Aorta (tissue), 5 donors: ENCODE measurements at regions not wholly inside any gene's neighbourhood (a gene's known extent, or its start where the extent isn't known, plus 50 kb on each side); places are given as distances from the start of the nearest gene placed in this dataset.

Experiments
- ATAC-seq: fragments of 200-7000 bp; cut with Tn5 transposase; one replicate; pipeline ENCODE4 v1.9.1; 2022; ENCODE audit warnings: moderate library complexity; ENCODE audit not compliant: low FRiP score
- DNase-seq, 2 donors: peaks; one replicate each; pipeline ENCODE4 v3.0.0-alpha.2; 2020
- H3K27ac ChIP-seq, 2 donors: one replicate each; pipeline ENCODE4 v1.5.1; 2013; ENCODE audit warnings: low read length in 2 of 2, mild to moderate bottlenecking in 2 of 2, moderate library complexity in 2 of 2, control low read depth in 1 of 2, inconsistent platforms in 1 of 2, low read depth in 1 of 2
- H3K27me3 ChIP-seq, 2 donors: one replicate each; pipeline ENCODE4 v1.6.1; 2013; ENCODE audit warnings: control low read depth in 1 of 2, low read length in 1 of 2, mild to moderate bottlenecking in 1 of 2, moderate library complexity in 1 of 2; ENCODE audit not compliant: insufficient read depth in 2 of 2, control insufficient read depth in 1 of 2
- H3K36me3 ChIP-seq, 2 donors: one replicate each; pipeline ENCODE4 v1.6.1; 2013; ENCODE audit warnings: control low read depth in 1 of 2, low read length in 1 of 2, mild to moderate bottlenecking in 1 of 2; ENCODE audit not compliant: insufficient read depth in 2 of 2, control insufficient read depth in 1 of 2
- H3K4me1 ChIP-seq, 2 donors: one replicate each; pipeline ENCODE4 v1.6.1; 2013; ENCODE audit warnings: low read length in 2 of 2, control low read depth in 1 of 2, mild to moderate bottlenecking in 1 of 2, moderate library complexity in 1 of 2; ENCODE audit not compliant: insufficient read depth in 2 of 2, control insufficient read depth in 1 of 2
- H3K4me3 ChIP-seq, 2 donors: one replicate each; pipeline ENCODE4 v1.5.1; 2013; ENCODE audit warnings: low read length in 2 of 2, control low read depth in 1 of 2, mild to moderate bottlenecking in 1 of 2
- H3K9me3 ChIP-seq: one replicate; pipeline ENCODE4 v1.6.1; 2013; ENCODE audit warnings: mild to moderate bottlenecking, low read length; ENCODE audit not compliant: control insufficient read depth
- WGBS, 2 donors: extraction: QIAGEN DNeasy Blood & Tissue Kit; methylation state at CpG; one replicate each; pipeline ENCODE4 v1.1.7; 2013; 5-methylcytosine and 5-hydroxymethylcytosine counted together
- intact Hi-C, 2 donors: fragments of 100-400 bp; cut with DNase I; formaldehyde crosslinking; loops; one replicate each; pipeline versions ENCODE4 v1.14.2 to v1.15.0; 2022
- donor health status: healthy with polysubstance abuse.
- donor health status: Bipolar disorder and iron deficiency.
- donor health status: DM: no; HTN: no; CAD: no.
- donor health status: DM: no; HTN: no; CAD: no.
- donor health status: DM: yes; HTN: yes; CAD: no.

GRCh38 chr11:123303924-123304323 is 108.9 kb upstream of the CLMP start:
- no peak for DNase-seq
- Histone ChIP-seq H3K4me3 (no peak overlapping the region), H3K27me3 (no peaks in the 10 kb centered on the region), H3K36me3 (no peaks in the 10 kb centered on the region), H3K27ac (no peak overlapping the region), H3K9me3 (no peaks in the 10 kb centered on the region), H3K4me1 (no peaks in the 10 kb centered on the region)
- 84 to 89% methylated on average over 6 of the region's 6 CpGs for WGBS, 2 donors
- ATAC-seq = no peak
- intact Hi-C loops = no loop called here

- 62 to 75% methylated on average over 8 of the region's 8 CpGs for WGBS, 2 donors
- ATAC-seq = no peak
- H3K27me3 ChIP-seq = no peaks in the 10 kb centered on the region
- H3K4me1 ChIP-seq = no peaks in the 10 kb centered on the region
- no peaks in the 10 kb centered on the region for H3K9me3 ChIP-seq
- no peak overlapping the region for H3K4me3 ChIP-seq
- intact Hi-C loops = no loop called here
- H3K27ac ChIP-seq = no peak overlapping the region
- H3K36me3 ChIP-seq = no peaks in the 10 kb centered on the region
- DNase-seq = no peak
Observed at GRCh38 chr11:123302751-123303195, 107.7 kb upstream of the CLMP start.

GRCh38 chr11:123301696-123302400 is 106.8 kb upstream of the CLMP start:
- intact Hi-C loops = loop anchor here (1.0 to 2.0 kb wide), 2 partner anchors 176 to 177 kb away; no protein-coding TSS in a partner anchor
- Histone ChIP-seq H3K27me3 (no peaks in the 10 kb centered on the region), H3K4me3 (peak overlapping the region; percentile 5 to 31), H3K27ac (no peak overlapping the region), H3K36me3 (no peaks in the 10 kb centered on the region), H3K4me1 (no peaks in the 10 kb centered on the region), H3K9me3 (no peaks in the 10 kb centered on the region)
- DNase-seq = peak; percentile 71 to 87
- ATAC-seq = peak; percentile 87
- WGBS, 2 donors = 2 to 3% methylated on average over 44 to 56 of the region's 56 CpGs

GRCh38 chr11:123301013-123301591 is 106.1 kb upstream of the CLMP start:
- ATAC-seq = no peak
- intact Hi-C loops = loop anchor here (1.0 to 2.0 kb wide), 2 partner anchors 177 to 178 kb away; no protein-coding TSS in a partner anchor
- no peaks in the 10 kb centered on the region for H3K27me3 ChIP-seq
- H3K4me1 ChIP-seq = no peaks in the 10 kb centered on the region
- 54 to 60% methylated on average over 3 of the region's 3 CpGs for WGBS, 2 donors
- no peaks in the 10 kb centered on the region for H3K9me3 ChIP-seq
- no peak overlapping the region for H3K27ac ChIP-seq
- no peak for DNase-seq
- H3K4me3 ChIP-seq = no peak overlapping the region
- no peaks in the 10 kb centered on the region for H3K36me3 ChIP-seq

GRCh38 chr11:123299721-123300120 is 104.7 kb upstream of the CLMP start:
- Histone ChIP-seq H3K36me3 (no peaks in the 10 kb centered on the region), H3K4me3 (no peak overlapping the region), H3K4me1 (no peaks in the 10 kb centered on the region), H3K9me3 (no peaks in the 10 kb centered on the region), H3K27ac (no peak overlapping the region), H3K27me3 (no peaks in the 10 kb centered on the region)
- ATAC-seq (no peak), DNase-seq (no peak)
- 83 to 87% methylated on average over 7 of the region's 7 CpGs for WGBS, 2 donors
- intact Hi-C loops = loop anchor here in 1 of 2 donors (2.0 kb wide), 1 partner anchor 179 kb away; no protein-coding TSS in a partner anchor

- Histone ChIP-seq H3K4me3 (no peak overlapping the region), H3K4me1 (no peaks in the 10 kb centered on the region), H3K36me3 (no peaks in the 10 kb centered on the region), H3K27me3 (no peaks in the 10 kb centered on the region), H3K27ac (no peak overlapping the region), H3K9me3 (no peaks in the 10 kb centered on the region)
- DNase-seq = no peak
- no peak for ATAC-seq
- WGBS, 2 donors = 86 to 87% methylated on average over 15 to 16 of the region's 16 CpGs
- intact Hi-C loops = no loop called here
Observed at GRCh38 chr11:123298488-123299447, 103.7 kb upstream of the CLMP start.

- Histone ChIP-seq H3K27ac (no peak overlapping the region), H3K36me3 (no peaks in the 10 kb centered on the region), H3K4me3 (no peak overlapping the region), H3K27me3 (no peaks in the 10 kb centered on the region), H3K4me1 (no peaks in the 10 kb centered on the region), H3K9me3 (peaks cover 2% of the 10 kb centered on the region)
- intact Hi-C loops = no loop called here
- ATAC-seq = no peak
- DNase-seq = no peak
- WGBS, 2 donors = 74 to 85% methylated on average over 2 of the region's 2 CpGs
Observed at GRCh38 chr11:123292647-123293046, 97.6 kb upstream of the CLMP start.

GRCh38 chr11:123291201-123291869 is 96.3 kb upstream of the CLMP start:
- Histone ChIP-seq H3K9me3 (peaks cover 5% of the 10 kb centered on the region), H3K4me1 (no peaks in the 10 kb centered on the region), H3K36me3 (no peaks in the 10 kb centered on the region), H3K27ac (no peak overlapping the region), H3K4me3 (no peak overlapping the region), H3K27me3 (no peaks in the 10 kb centered on the region)
- no peak for ATAC-seq
- intact Hi-C loops = no loop called here
- WGBS, 2 donors = 71 to 72% methylated on average over 7 of the region's 7 CpGs
- DNase-seq = no peak
